ENCODE measurements at regions not wholly inside any gene's neighbourhood (a gene's known extent, or its start where the extent isn't known, plus 50 kb on each side); places are given as distances from the start of the nearest gene placed in this dataset.

DNA sequence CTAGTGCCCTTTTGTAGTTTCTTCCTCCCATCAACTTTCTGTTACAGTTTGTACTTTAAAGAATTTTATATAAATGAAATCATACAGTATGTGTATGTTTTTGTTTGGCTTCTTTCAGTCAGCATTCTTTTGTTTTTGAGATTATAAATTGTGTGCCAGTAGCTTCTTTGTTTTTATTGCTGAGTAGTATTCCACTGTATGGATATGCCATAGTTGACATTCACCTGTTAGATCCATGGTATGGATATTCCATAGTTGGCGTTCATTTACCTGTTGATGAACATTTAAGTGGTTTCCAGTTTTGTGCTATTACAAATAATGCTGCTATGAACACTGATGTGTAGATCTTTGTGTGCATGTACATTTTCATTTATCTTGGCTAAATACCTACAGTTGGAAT, 70.8 kb upstream of the SYPL1 start:
- TF ChIP-seq CTCF (IDR thresholded peaks at IDR 0.05 in 4 of 5, conservative IDR thresholded peaks at IDR 0.05 in 1 of 5), result no peak
- no peak for TF ChIP-seq POLR2A (IDR thresholded peaks at IDR 0.05)

Data from gastrocnemius medialis (tissue), 4 donors.